ENCODE measurements at regions not wholly inside any gene's neighbourhood (a gene's known extent, or its start where the extent isn't known, plus 50 kb on each side); places are given as distances from the start of the nearest gene placed in this dataset.
"Not testable (repeated sequence)": the region's sequence is repeated elsewhere in the genome, so short reads cannot be mapped to it uniquely, and the experiment has no call there.

- H3K27me3 Mint-ChIP-seq (ENCODE audit: low read depth); H3K9me3 Mint-ChIP-seq; intact Hi-C loops (cut with micrococcal nuclease); H3K4me1 Mint-ChIP-seq (ENCODE audit: low read depth); H3K4me3 Mint-ChIP-seq (ENCODE audit: low read depth): not testable (repeated sequence)
- H3K36me3 Mint-ChIP-seq (ENCODE audit: low read depth) = peaks cover 50% of the 10 kb centered on the region
- peak overlapping the region; percentile 87 for H3K27ac Mint-ChIP-seq
- peak; percentile 50 for DNase-seq (ENCODE audit: low spot score)
Measured at GRCh38 chr3:195669310-195669709, 51.5 kb upstream of the MUC20 start.

DNA sequence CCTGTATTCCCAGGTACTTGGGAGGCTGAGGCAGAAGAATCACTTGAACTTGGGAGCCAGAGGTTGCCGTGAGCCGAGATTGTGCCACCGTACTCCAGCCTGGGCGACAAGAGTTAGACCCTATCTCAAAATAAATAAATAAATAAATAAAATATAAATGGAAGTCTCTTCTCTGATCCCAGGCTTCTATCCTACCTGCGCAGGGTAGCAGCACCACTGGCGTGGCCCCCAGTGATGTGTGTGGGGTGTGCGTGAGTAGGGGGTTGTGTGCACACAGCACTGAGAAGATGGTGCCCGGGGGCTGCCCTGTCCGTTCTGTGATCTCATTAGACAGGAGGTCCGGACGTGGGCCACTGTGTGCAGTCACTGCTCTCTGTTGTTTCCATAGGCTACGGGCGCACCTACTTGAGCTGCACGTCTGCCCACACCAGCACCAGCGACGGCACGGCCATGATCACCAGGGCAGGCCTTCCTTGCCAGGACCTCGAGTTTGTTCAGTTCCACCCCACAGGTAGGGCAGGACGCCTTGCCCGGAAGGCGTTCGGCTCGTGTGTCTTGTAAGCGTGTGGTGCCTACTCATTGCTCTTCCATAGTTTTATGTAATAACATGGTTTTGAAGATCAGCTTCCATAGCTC lies 52.5 kb upstream of the MUC20 start:
- H3K4me3 Mint-ChIP-seq (ENCODE audit: low read depth); H3K9me3 Mint-ChIP-seq; intact Hi-C loops (cut with micrococcal nuclease); H3K4me1 Mint-ChIP-seq (ENCODE audit: low read depth); H3K27me3 Mint-ChIP-seq (ENCODE audit: low read depth); DNase-seq (ENCODE audit: low spot score): not testable (repeated sequence)
- H3K36me3 Mint-ChIP-seq (ENCODE audit: low read depth) = peaks cover 45% of the 10 kb centered on the region
- peak overlapping the region; percentile 67 for H3K27ac Mint-ChIP-seq

GRCh38 chr3:195665311-195665710 lies 55.5 kb upstream of the MUC20 start:
- H3K27ac Mint-ChIP-seq; DNase-seq (ENCODE audit: low spot score); H3K4me3 Mint-ChIP-seq (ENCODE audit: low read depth); H3K27me3 Mint-ChIP-seq (ENCODE audit: low read depth); H3K4me1 Mint-ChIP-seq (ENCODE audit: low read depth); intact Hi-C loops (cut with micrococcal nuclease); H3K9me3 Mint-ChIP-seq: not testable (repeated sequence)
- peaks cover 31% of the 10 kb centered on the region for H3K36me3 Mint-ChIP-seq (ENCODE audit: low read depth)

DNA sequence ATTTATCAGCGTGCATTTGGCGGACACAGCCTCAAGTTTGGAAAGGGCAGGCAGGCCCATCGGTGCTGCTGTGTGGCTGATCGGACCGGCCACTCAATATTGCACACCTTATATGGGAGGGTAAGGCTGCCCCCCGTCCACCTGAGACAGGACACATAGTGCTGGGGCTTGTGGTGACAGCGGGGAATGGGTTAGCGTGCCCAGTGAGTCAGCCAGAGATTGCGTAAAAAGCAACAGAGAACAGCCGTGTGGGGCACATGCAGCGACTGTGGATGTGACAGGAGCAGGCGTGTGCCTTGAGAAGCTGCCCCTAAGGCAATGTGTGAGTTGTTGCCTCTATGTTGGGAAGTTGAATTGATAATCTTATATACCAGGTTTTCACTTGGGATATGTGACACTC lies 56.6 kb upstream of the MUC20 start:
- H3K4me3 Mint-ChIP-seq (ENCODE audit: low read depth) = not testable (repeated sequence)

DNA sequence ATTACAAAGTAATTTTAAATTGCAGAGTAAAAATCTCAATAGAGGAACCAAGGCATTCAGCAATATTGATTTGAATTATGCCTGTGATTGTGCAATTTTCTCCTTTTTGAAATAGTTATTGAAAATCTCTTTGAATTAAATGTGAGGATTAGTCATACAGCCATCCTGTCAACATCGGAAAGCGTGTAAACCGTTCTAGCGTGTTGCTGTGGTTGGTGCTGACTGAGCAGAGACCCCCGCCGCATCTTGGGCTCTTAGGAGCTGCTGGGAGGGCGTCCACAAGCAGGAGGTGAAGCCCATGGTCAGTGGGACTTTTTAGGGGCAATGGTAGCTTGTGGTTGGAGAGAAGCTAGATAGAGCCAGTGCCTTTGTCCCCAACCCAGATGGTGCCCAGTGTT lies 61.6 kb upstream of the MUC20 start:
- Mint-ChIP-seq H3K4me3 (ENCODE audit: low read depth) (peak overlapping the region; percentile 62), H3K4me1 (ENCODE audit: low read depth) (peaks cover 16% of the 10 kb centered on the region)
- DNase-seq (ENCODE audit: low spot score); H3K9me3 Mint-ChIP-seq; H3K27ac Mint-ChIP-seq; H3K36me3 Mint-ChIP-seq (ENCODE audit: low read depth); H3K27me3 Mint-ChIP-seq (ENCODE audit: low read depth): not testable (repeated sequence)
- intact Hi-C loops (cut with micrococcal nuclease) = loop anchor here (5.0 kb wide), 1 partner anchor 193 kb away; no protein-coding TSS in a partner anchor

More for the DNA sequence above, 56.6 kb upstream of the MUC20 start:
- DNase-seq (ENCODE audit: low spot score); H3K27ac Mint-ChIP-seq; H3K9me3 Mint-ChIP-seq; H3K27me3 Mint-ChIP-seq (ENCODE audit: low read depth); intact Hi-C loops (cut with micrococcal nuclease); H3K4me1 Mint-ChIP-seq (ENCODE audit: low read depth): not testable (repeated sequence)
- H3K36me3 Mint-ChIP-seq (ENCODE audit: low read depth) = peaks cover 24% of the 10 kb centered on the region

GRCh38 chr3:195658381-195659135 lies 62.2 kb upstream of the MUC20 start:
- H3K27ac Mint-ChIP-seq = not testable (repeated sequence)
- intact Hi-C loops (cut with micrococcal nuclease) = loop anchor here (5.0 kb wide), 1 partner anchor 194 kb away; no protein-coding TSS in a partner anchor

GRCh38 chr3:195657475-195658372 lies 63.1 kb upstream of the MUC20 start:
- not testable (repeated sequence) for H3K36me3 Mint-ChIP-seq (ENCODE audit: low read depth); H3K27me3 Mint-ChIP-seq (ENCODE audit: low read depth); H3K9me3 Mint-ChIP-seq
- H3K4me3 Mint-ChIP-seq (ENCODE audit: low read depth) = peak overlapping the region; percentile 84
- peak; percentile 92 for DNase-seq (ENCODE audit: low spot score)
- peak overlapping the region; percentile 90 for H3K27ac Mint-ChIP-seq
- peaks cover 16% of the 10 kb centered on the region for H3K4me1 Mint-ChIP-seq (ENCODE audit: low read depth)
- intact Hi-C loops (cut with micrococcal nuclease) = loop anchor here (5.0 kb wide), 1 partner anchor 195 kb away; no protein-coding TSS in a partner anchor

More at GRCh38 chr3:195658381-195659135, 62.2 kb upstream of the MUC20 start:
- not testable (repeated sequence) for H3K36me3 Mint-ChIP-seq (ENCODE audit: low read depth); H3K27me3 Mint-ChIP-seq (ENCODE audit: low read depth); DNase-seq (ENCODE audit: low spot score); H3K9me3 Mint-ChIP-seq
- peak overlapping the region; percentile 62 for H3K4me3 Mint-ChIP-seq (ENCODE audit: low read depth)
- H3K4me1 Mint-ChIP-seq (ENCODE audit: low read depth) = peaks cover 16% of the 10 kb centered on the region

GRCh38 chr3:195656091-195656490 lies 64.7 kb upstream of the MUC20 start:
- not testable (repeated sequence) for H3K27ac Mint-ChIP-seq; DNase-seq (ENCODE audit: low spot score); H3K27me3 Mint-ChIP-seq (ENCODE audit: low read depth); H3K36me3 Mint-ChIP-seq (ENCODE audit: low read depth); H3K9me3 Mint-ChIP-seq
- intact Hi-C loops (cut with micrococcal nuclease) = loop anchor here (5.0 kb wide), 1 partner anchor 196 kb away; no protein-coding TSS in a partner anchor
- Mint-ChIP-seq H3K4me1 (ENCODE audit: low read depth) (peaks cover 16% of the 10 kb centered on the region), H3K4me3 (ENCODE audit: low read depth) (peak overlapping the region; percentile 55)

- peaks cover 14% of the 10 kb centered on the region for H3K4me1 Mint-ChIP-seq (ENCODE audit: low read depth)
- H3K27me3 Mint-ChIP-seq (ENCODE audit: low read depth); DNase-seq (ENCODE audit: low spot score); H3K4me3 Mint-ChIP-seq (ENCODE audit: low read depth); H3K36me3 Mint-ChIP-seq (ENCODE audit: low read depth); H3K9me3 Mint-ChIP-seq; H3K27ac Mint-ChIP-seq: not testable (repeated sequence)
- intact Hi-C loops (cut with micrococcal nuclease) = loop anchor here (5.0 kb wide), 1 partner anchor 198 kb away; no protein-coding TSS in a partner anchor
Measured at GRCh38 chr3:195654746-195655145, 66.0 kb upstream of the MUC20 start.

DNA sequence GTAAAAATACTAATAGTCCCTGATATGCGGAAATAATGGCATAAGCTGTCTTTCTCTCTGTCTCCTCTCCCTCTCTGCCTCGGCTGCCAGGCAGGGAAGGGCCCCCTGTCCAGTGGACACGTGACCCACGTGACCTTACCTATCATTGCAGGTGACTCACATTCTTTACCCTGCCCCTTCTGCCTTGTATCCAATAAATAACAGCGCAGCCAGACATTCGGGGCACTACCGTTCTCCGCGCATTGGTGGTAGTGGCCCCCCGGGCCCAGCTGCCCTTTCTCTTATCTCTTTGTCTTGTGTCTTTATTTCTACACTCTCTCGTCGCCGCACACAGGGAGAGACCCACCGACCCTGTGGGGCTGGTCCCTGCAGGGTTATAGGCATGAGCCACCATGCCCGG lies 66.6 kb upstream of the MUC20 start:
- H3K27ac Mint-ChIP-seq; DNase-seq (ENCODE audit: low spot score); H3K4me3 Mint-ChIP-seq (ENCODE audit: low read depth); H3K27me3 Mint-ChIP-seq (ENCODE audit: low read depth); intact Hi-C loops (cut with micrococcal nuclease); H3K9me3 Mint-ChIP-seq: not testable (repeated sequence)
- Mint-ChIP-seq H3K36me3 (ENCODE audit: low read depth) (peaks cover 11% of the 10 kb centered on the region), H3K4me1 (ENCODE audit: low read depth) (peaks cover 14% of the 10 kb centered on the region)

- Mint-ChIP-seq H3K27ac (peak overlapping the region; percentile 55), H3K4me1 (ENCODE audit: low read depth) (peaks cover 14% of the 10 kb centered on the region), H3K36me3 (ENCODE audit: low read depth) (peaks cover 15% of the 10 kb centered on the region)
- DNase-seq (ENCODE audit: low spot score); H3K4me3 Mint-ChIP-seq (ENCODE audit: low read depth); intact Hi-C loops (cut with micrococcal nuclease); H3K27me3 Mint-ChIP-seq (ENCODE audit: low read depth); H3K9me3 Mint-ChIP-seq: not testable (repeated sequence)
Measured at GRCh38 chr3:195653641-195654040, 67.1 kb upstream of the MUC20 start.

DNA sequence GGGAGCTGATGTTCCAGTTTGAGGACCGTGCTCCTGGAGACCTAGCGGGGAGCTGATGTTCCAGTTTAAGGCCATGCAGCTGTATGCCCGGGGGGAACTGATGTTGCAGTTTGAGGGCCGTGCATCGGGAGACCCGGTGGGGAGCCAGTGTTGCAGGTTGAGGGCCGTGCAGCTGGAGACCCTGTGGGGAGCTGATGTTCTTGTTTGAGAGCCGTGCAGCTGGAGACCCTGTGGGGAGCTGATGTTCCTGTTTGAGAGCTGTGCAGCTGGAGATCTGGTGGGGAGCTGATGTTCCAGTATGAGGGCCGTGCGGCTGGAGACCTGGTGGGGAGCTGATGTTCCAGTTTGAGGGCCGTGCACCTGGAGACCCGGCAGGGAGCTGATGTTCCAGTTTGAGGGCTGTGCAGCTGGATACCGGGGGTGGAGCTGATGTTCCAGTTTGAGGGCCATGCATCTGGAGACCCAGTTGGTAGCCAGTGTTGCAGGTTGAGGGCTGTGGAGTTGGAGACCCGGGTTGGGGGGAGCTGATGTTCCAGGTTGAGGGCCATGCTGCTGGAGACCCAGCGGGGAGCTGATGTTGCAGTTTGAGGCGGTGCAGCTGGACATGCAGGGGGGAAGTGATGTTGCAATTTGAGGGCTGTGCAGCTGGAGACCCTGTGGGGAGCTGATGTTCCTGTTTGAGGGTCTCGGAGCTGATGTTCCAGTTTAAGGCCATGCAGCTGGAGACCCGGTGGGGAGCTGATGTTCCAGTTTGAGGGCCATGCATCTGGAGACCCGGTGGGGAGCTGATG lies 64.4 kb upstream of the APOD start:
- H3K27me3 Mint-ChIP-seq (ENCODE audit: low read depth); H3K9me3 Mint-ChIP-seq; DNase-seq (ENCODE audit: low spot score); H3K4me3 Mint-ChIP-seq (ENCODE audit: low read depth); H3K4me1 Mint-ChIP-seq (ENCODE audit: low read depth); intact Hi-C loops (cut with micrococcal nuclease): not testable (repeated sequence)
- H3K36me3 Mint-ChIP-seq (ENCODE audit: low read depth) = peaks cover 39% of the 10 kb centered on the region
- peak overlapping the region; percentile 12 for H3K27ac Mint-ChIP-seq

All from activated T-helper 2 cell treated with anti-CD3 and anti-CD28 coated beads, Interferon-gamma antibody, Interleukin-2, Interleukin-4, amounts not matched to agents 10 μg/mL and 5 μg/mL and 100 μg/mL, durations not matched to agents 14 hours and 24 hours and 36 hours (primary cell).